CD14-positive monocyte (primary cell): ENCODE measurements at regions not wholly inside any gene's neighbourhood (a gene's known extent, or its start where the extent isn't known, plus 50 kb on each side); places are given as distances from the start of the nearest gene placed in this dataset.

Source experiments
- DNase-seq, 3 donors: peaks; one replicate each; pipeline ENCODE4 v3.0.0-alpha.2; 2011 to 2022
- H2AFZ ChIP-seq: 2 replicates; pipeline ENCODE4 v1.6.0; 2012; ENCODE audit warnings: mild to moderate bottlenecking, low read depth, low read length, inconsistent platforms; ENCODE audit not compliant: insufficient read depth, poor library complexity, severe bottlenecking
- H3K27ac ChIP-seq, 2 donors: 1 replicate in 1 of 2; 2 replicates in 1 of 2; pipeline ENCODE4 v1.5.1; 2012 to 2013; ENCODE audit warnings: low read length in 2 of 2, control low read depth in 1 of 2, inconsistent platforms in 1 of 2, low read depth in 1 of 2, mild to moderate bottlenecking in 1 of 2
- H3K27me3 ChIP-seq, 2 donors: one replicate each; pipeline versions ENCODE4 v1.6.0 to v1.6.1; 2011 to 2013; ENCODE audit warnings: low read length in 2 of 2; ENCODE audit not compliant: control insufficient read depth in 2 of 2, insufficient read depth in 2 of 2
- H3K36me3 ChIP-seq, 2 donors: replicated peaks in 1 of 2; 1 replicate in 1 of 2; 2 replicates in 1 of 2; pipeline versions ENCODE4 v1.5.1 to v1.6.1; 2012 to 2013; ENCODE audit warnings: low read length in 2 of 2, control low read depth in 1 of 2, inconsistent platforms in 1 of 2, mild to moderate bottlenecking in 1 of 2; ENCODE audit not compliant: insufficient read depth in 2 of 2, control insufficient read depth in 1 of 2
- H3K4me1 ChIP-seq, 2 donors: 1 replicate in 1 of 2; 2 replicates in 1 of 2; pipeline versions ENCODE4 v1.5.1 to v1.6.1; 2012 to 2013; ENCODE audit warnings: low read length in 2 of 2, control low read depth in 1 of 2, inconsistent platforms in 1 of 2, mild to moderate bottlenecking in 1 of 2, moderate library complexity in 1 of 2; ENCODE audit not compliant: insufficient read depth in 2 of 2, control insufficient read depth in 1 of 2
- H3K4me2 ChIP-seq: replicated peaks from 2 replicates; pipeline ENCODE3; 2012; ENCODE audit warnings: low read length, moderate library complexity, mild to moderate bottlenecking; ENCODE audit not compliant: poor library complexity, severe bottlenecking; ENCODE audit errors: extremely low read depth
- H3K4me3 ChIP-seq, 3 experiments: fragments of 200-600 bp in 1 of 3; sonication (generic) in 1 of 3; replicated peaks in 1 of 3; 1 replicate in 2 of 3; 2 replicates in 1 of 3; pipeline ENCODE4 v1.5.1; 2011 to 2013; ENCODE audit warnings: low read length in 3 of 3, mild to moderate bottlenecking in 3 of 3, control low read depth in 2 of 3, low read depth in 2 of 3, inconsistent platforms in 1 of 3, moderate library complexity in 1 of 3
- H3K79me2 ChIP-seq: 2 replicates; pipeline ENCODE4 v1.6.0; 2012; ENCODE audit warnings: mild to moderate bottlenecking, control low read depth, inconsistent platforms, low read length, moderate library complexity; ENCODE audit not compliant: insufficient read depth
- H3K9ac ChIP-seq: 2 replicates; pipeline ENCODE4 v1.6.0; 2017; ENCODE audit warnings: low read length, mild to moderate bottlenecking; ENCODE audit not compliant: insufficient read depth, poor library complexity, severe bottlenecking
- H3K9me3 ChIP-seq, 2 donors: replicated peaks in 1 of 2; 1 replicate in 1 of 2; 2 replicates in 1 of 2; pipeline versions ENCODE4 v1.5.1 to v1.6.1; 2012 to 2013; ENCODE audit warnings: low read length in 2 of 2, control low read depth in 1 of 2; ENCODE audit not compliant: control insufficient read depth in 1 of 2, insufficient read depth in 1 of 2
- H4K20me1 ChIP-seq: 2 replicates; pipeline ENCODE4 v1.6.0; 2012; ENCODE audit warnings: mild to moderate bottlenecking, low read length, control low read depth, moderate library complexity; ENCODE audit not compliant: insufficient read depth
- H3K27ac Mint-ChIP-seq, 7 donors: one replicate each; pipeline ENCODE4 v1.8.0; 2020; ENCODE audit warnings: mild to moderate bottlenecking in 7 of 7, mixed read lengths in 7 of 7, moderate library complexity in 6 of 7, inconsistent platforms in 2 of 7
- H3K27me3 Mint-ChIP-seq, 3 donors: one replicate each; pipeline ENCODE4 v1.8.0; 2021 to 2022; ENCODE audit warnings: low read depth in 3 of 3, mild to moderate bottlenecking in 3 of 3, mixed read lengths in 3 of 3, moderate library complexity in 3 of 3, inconsistent platforms in 1 of 3
- H3K36me3 Mint-ChIP-seq, 2 donors: one replicate each; pipeline ENCODE4 v1.8.0; 2020; ENCODE audit warnings: mixed read lengths in 2 of 2, inconsistent platforms in 1 of 2, mild to moderate bottlenecking in 1 of 2
- H3K4me1 Mint-ChIP-seq: one replicate; pipeline ENCODE4 v1.8.0; 2020; ENCODE audit warnings: mild to moderate bottlenecking, mixed read lengths
- H3K4me3 Mint-ChIP-seq, 2 donors: one replicate each; pipeline ENCODE4 v1.8.0; 2020; ENCODE audit warnings: mild to moderate bottlenecking in 2 of 2, mixed read lengths in 2 of 2, moderate library complexity in 1 of 2
- H3K9me3 Mint-ChIP-seq, 7 donors: one replicate each; pipeline ENCODE4 v1.8.0; 2020 to 2022; ENCODE audit warnings: mixed read lengths in 7 of 7, mild to moderate bottlenecking in 6 of 7, moderate library complexity in 6 of 7, inconsistent platforms in 2 of 7
- CTCF ChIP-seq: fragments of 200-600 bp; IDR thresholded peaks from one replicate; pipeline ENCODE4 v1.8.0; 2022; ENCODE audit warnings: antibody characterized with exemption, mild to moderate bottlenecking
- WGBS: methylation state at CpG from one replicate; pipeline ENCODE4 v1.1.5; 2013; ENCODE audit warnings: missing lambda C conversion rate; ENCODE audit not compliant: insufficient coverage; 5-methylcytosine and 5-hydroxymethylcytosine counted together
- intact Hi-C, 2 donors: fragments of 100-400 bp; cut with micrococcal nuclease; formaldehyde crosslinking; loops; one replicate each; pipeline versions ENCODE4 v1.15.0 to v1.15.1; 2023

- no peak for TF ChIP-seq CTCF
- peaks cover 0 to 11% (median 6%) of the 10 kb centered on the region in 7 donors for H3K9me3 Mint-ChIP-seq
- no peaks in the 10 kb centered on the region for H3K27me3 ChIP-seq
- H3K27ac Mint-ChIP-seq: no peak overlapping the region
- WGBS: 78% methylated on average over 2 of the region's 3 CpGs
- H3K4me3 ChIP-seq: no peak overlapping the region
- intact Hi-C loops: no loop called here
- H3K79me2 ChIP-seq: no peaks in the 10 kb centered on the region
- H3K9ac ChIP-seq: no peak overlapping the region
- peaks cover 0 to 6% (median 0%) of the 10 kb centered on the region in 3 donors for H3K27me3 Mint-ChIP-seq
- no peaks in the 10 kb centered on the region for H3K4me1 Mint-ChIP-seq
- no peak overlapping the region for H3K4me2 ChIP-seq
- H3K27ac ChIP-seq: no peak overlapping the region
- DNase-seq: no peak
- H4K20me1 ChIP-seq: no peaks in the 10 kb centered on the region
- H2AFZ ChIP-seq: no peak overlapping the region
- H3K9me3 ChIP-seq: peaks cover 0 to 5% of the 10 kb centered on the region in 2 donors
- H3K36me3 ChIP-seq: no peaks in the 10 kb centered on the region
- no peak overlapping the region for H3K4me3 Mint-ChIP-seq
- H3K36me3 Mint-ChIP-seq: no peaks in the 10 kb centered on the region
- H3K4me1 ChIP-seq: no peaks in the 10 kb centered on the region
Observed at GRCh38 chr3:148232389-148232788, 465.3 kb upstream of the AGTR1 start.

GRCh38 chr3:148233403-148233802 is 464.3 kb upstream of the AGTR1 start:
- H3K36me3 Mint-ChIP-seq: no peaks in the 10 kb centered on the region
- no peak for DNase-seq

More at GRCh38 chr3:148233403-148233802, 464.3 kb upstream of the AGTR1 start:
- Histone ChIP-seq H2AFZ (no peak overlapping the region), H3K4me1 (no peaks in the 10 kb centered on the region), H3K4me2 (no peak overlapping the region), H4K20me1 (no peaks in the 10 kb centered on the region), H3K4me3 (no peak overlapping the region), H3K9me3 (peaks cover 0 to 5% of the 10 kb centered on the region in 2 donors), H3K9ac (no peak overlapping the region), H3K27me3 (no peaks in the 10 kb centered on the region), H3K79me2 (no peaks in the 10 kb centered on the region), H3K36me3 (no peaks in the 10 kb centered on the region), H3K27ac (no peak overlapping the region)
- Mint-ChIP-seq H3K4me3 (no peak overlapping the region), H3K27ac (no peak overlapping the region), H3K27me3 (peaks cover 0 to 6% (median 0%) of the 10 kb centered on the region in 3 donors), H3K4me1 (no peaks in the 10 kb centered on the region), H3K9me3 (peaks cover 0 to 13% (median 8%) of the 10 kb centered on the region in 7 donors)
- intact Hi-C loops: no loop called here
- WGBS: no CpG with 5 or more reads among the region's 1 CpG
- TF ChIP-seq CTCF: no peak
